ENCODE measurements at regions not wholly inside any gene's neighbourhood (a gene's known extent, or its start where the extent isn't known, plus 50 kb on each side); places are given as distances from the start of the nearest gene placed in this dataset.

GRCh38 chr2:4246364-4247131 is 543.2 kb downstream of the DCDC2C start:
- no peaks in the 10 kb centered on the region for H3K27me3 ChIP-seq (ENCODE audit: control insufficient read depth in 1 of 2, insufficient read depth in 2 of 2, low read length in 2 of 2)
- no peak overlapping the region for H3K27ac ChIP-seq (ENCODE audit: low read length)
- H3K4me3 ChIP-seq (ENCODE audit: low read length in 2 of 2): no peak overlapping the region
- no peaks in the 10 kb centered on the region for H3K9me3 ChIP-seq (ENCODE audit: control insufficient read depth in 2 of 2, low read length in 2 of 2)
- no peaks in the 10 kb centered on the region for H3K4me1 ChIP-seq (ENCODE audit: control insufficient read depth, insufficient read depth, low read length)
- H3K9ac ChIP-seq (ENCODE audit: low read length in 2 of 2): no peak overlapping the region
- H3K36me3 ChIP-seq (ENCODE audit: control insufficient read depth in 2 of 2, insufficient read depth in 2 of 2, low read length in 2 of 2): no peaks in the 10 kb centered on the region

GRCh38 chr2:4247791-4248190 is 544.4 kb downstream of the DCDC2C start:
- no peaks in the 10 kb centered on the region for H3K9me3 ChIP-seq (ENCODE audit: control insufficient read depth in 2 of 2, low read length in 2 of 2)
- no peaks in the 10 kb centered on the region for H3K36me3 ChIP-seq (ENCODE audit: control insufficient read depth in 2 of 2, insufficient read depth in 2 of 2, low read length in 2 of 2)
- no peaks in the 10 kb centered on the region for H3K4me1 ChIP-seq (ENCODE audit: control insufficient read depth, insufficient read depth, low read length)
- no peak overlapping the region for H3K4me3 ChIP-seq (ENCODE audit: low read length in 2 of 2)
- no peak overlapping the region for H3K9ac ChIP-seq (ENCODE audit: low read length in 2 of 2)
- no peaks in the 10 kb centered on the region for H3K27me3 ChIP-seq (ENCODE audit: control insufficient read depth in 1 of 2, insufficient read depth in 2 of 2, low read length in 2 of 2)
- no peak overlapping the region for H3K27ac ChIP-seq (ENCODE audit: low read length)

GRCh38 chr2:4255491-4255890 is 552.1 kb downstream of the DCDC2C start:
- H3K36me3 ChIP-seq (ENCODE audit: control insufficient read depth in 2 of 2, insufficient read depth in 2 of 2, low read length in 2 of 2): no peaks in the 10 kb centered on the region
- no peaks in the 10 kb centered on the region for H3K27me3 ChIP-seq (ENCODE audit: control insufficient read depth in 1 of 2, insufficient read depth in 2 of 2, low read length in 2 of 2)
- H3K27ac ChIP-seq (ENCODE audit: low read length): no peak overlapping the region
- no peak overlapping the region for H3K9ac ChIP-seq (ENCODE audit: low read length in 2 of 2)
- no peaks in the 10 kb centered on the region for H3K9me3 ChIP-seq (ENCODE audit: control insufficient read depth in 2 of 2, low read length in 2 of 2)
- no peaks in the 10 kb centered on the region for H3K4me1 ChIP-seq (ENCODE audit: control insufficient read depth, insufficient read depth, low read length)
- no peak overlapping the region for H3K4me3 ChIP-seq (ENCODE audit: low read length in 2 of 2)

- no peaks in the 10 kb centered on the region for H3K9me3 ChIP-seq (ENCODE audit: control insufficient read depth in 2 of 2, low read length in 2 of 2)
- H3K9ac ChIP-seq (ENCODE audit: low read length in 2 of 2): no peak overlapping the region
- H3K27ac ChIP-seq (ENCODE audit: low read length): no peak overlapping the region
- no peaks in the 10 kb centered on the region for H3K27me3 ChIP-seq (ENCODE audit: control insufficient read depth in 1 of 2, insufficient read depth in 2 of 2, low read length in 2 of 2)
- no peak overlapping the region for H3K4me3 ChIP-seq (ENCODE audit: low read length in 2 of 2)
- H3K4me1 ChIP-seq (ENCODE audit: control insufficient read depth, insufficient read depth, low read length): no peaks in the 10 kb centered on the region
- no peaks in the 10 kb centered on the region for H3K36me3 ChIP-seq (ENCODE audit: control insufficient read depth in 2 of 2, insufficient read depth in 2 of 2, low read length in 2 of 2)
Observed at GRCh38 chr2:4256351-4256750, 553.0 kb downstream of the DCDC2C start.

GRCh38 chr2:4258563-4258962 is 555.2 kb downstream of the DCDC2C start:
- H3K27ac ChIP-seq (ENCODE audit: low read length): no peak overlapping the region
- H3K27me3 ChIP-seq (ENCODE audit: control insufficient read depth in 1 of 2, insufficient read depth in 2 of 2, low read length in 2 of 2): no peaks in the 10 kb centered on the region
- no peak overlapping the region for H3K4me3 ChIP-seq (ENCODE audit: low read length in 2 of 2)
- no peaks in the 10 kb centered on the region for H3K36me3 ChIP-seq (ENCODE audit: control insufficient read depth in 2 of 2, insufficient read depth in 2 of 2, low read length in 2 of 2)
- H3K9me3 ChIP-seq (ENCODE audit: control insufficient read depth in 2 of 2, low read length in 2 of 2): no peaks in the 10 kb centered on the region
- no peak overlapping the region for H3K9ac ChIP-seq (ENCODE audit: low read length in 2 of 2)
- H3K4me1 ChIP-seq (ENCODE audit: control insufficient read depth, insufficient read depth, low read length): no peaks in the 10 kb centered on the region

- no peaks in the 10 kb centered on the region for H3K27me3 ChIP-seq (ENCODE audit: control insufficient read depth in 1 of 2, insufficient read depth in 2 of 2, low read length in 2 of 2)
- no peak overlapping the region for H3K27ac ChIP-seq (ENCODE audit: low read length)
- H3K4me3 ChIP-seq (ENCODE audit: low read length in 2 of 2): no peak overlapping the region
- H3K36me3 ChIP-seq (ENCODE audit: control insufficient read depth in 2 of 2, insufficient read depth in 2 of 2, low read length in 2 of 2): no peaks in the 10 kb centered on the region
- H3K9me3 ChIP-seq (ENCODE audit: control insufficient read depth in 2 of 2, low read length in 2 of 2): no peaks in the 10 kb centered on the region
- no peaks in the 10 kb centered on the region for H3K4me1 ChIP-seq (ENCODE audit: control insufficient read depth, insufficient read depth, low read length)
- H3K9ac ChIP-seq (ENCODE audit: low read length in 2 of 2): no peak overlapping the region
Observed at GRCh38 chr2:4265936-4266335, 562.6 kb downstream of the DCDC2C start.

- Histone ChIP-seq H3K27ac (ENCODE audit: low read length) (no peak overlapping the region), H3K4me3 (ENCODE audit: low read length in 2 of 2) (no peak overlapping the region), H3K9me3 (ENCODE audit: control insufficient read depth in 2 of 2, low read length in 2 of 2) (peaks cover 0 to 3% of the 10 kb centered on the region in 2 donors), H3K9ac (ENCODE audit: low read length in 2 of 2) (no peak overlapping the region), H3K4me1 (ENCODE audit: control insufficient read depth, insufficient read depth, low read length) (no peaks in the 10 kb centered on the region), H3K36me3 (ENCODE audit: control insufficient read depth in 2 of 2, insufficient read depth in 2 of 2, low read length in 2 of 2) (no peaks in the 10 kb centered on the region), H3K27me3 (ENCODE audit: control insufficient read depth in 1 of 2, insufficient read depth in 2 of 2, low read length in 2 of 2) (no peaks in the 10 kb centered on the region)
Observed at GRCh38 chr2:4269885-4270284, 566.5 kb downstream of the DCDC2C start.

- Histone ChIP-seq H3K27me3 (ENCODE audit: control insufficient read depth in 1 of 2, insufficient read depth in 2 of 2, low read length in 2 of 2) (no peaks in the 10 kb centered on the region), H3K4me1 (ENCODE audit: control insufficient read depth, insufficient read depth, low read length) (no peaks in the 10 kb centered on the region)
Observed at GRCh38 chr2:4272261-4272858, 569.0 kb downstream of the DCDC2C start.

GRCh38 chr2:4278392-4278791 is 575.0 kb downstream of the DCDC2C start:
- no peak overlapping the region for H3K27ac ChIP-seq (ENCODE audit: low read length)

More at GRCh38 chr2:4272261-4272858, 569.0 kb downstream of the DCDC2C start:
- H3K36me3 ChIP-seq (ENCODE audit: control insufficient read depth in 2 of 2, insufficient read depth in 2 of 2, low read length in 2 of 2): no peaks in the 10 kb centered on the region
- H3K4me3 ChIP-seq (ENCODE audit: low read length in 2 of 2): no peak overlapping the region
- peaks cover 0 to 3% of the 10 kb centered on the region in 2 donors for H3K9me3 ChIP-seq (ENCODE audit: control insufficient read depth in 2 of 2, low read length in 2 of 2)
- H3K9ac ChIP-seq (ENCODE audit: low read length in 2 of 2): no peak overlapping the region
- no peak overlapping the region for H3K27ac ChIP-seq (ENCODE audit: low read length)

GRCh38 chr2:4279431-4279830 is 576.1 kb downstream of the DCDC2C start:
- Histone ChIP-seq H3K36me3 (ENCODE audit: control insufficient read depth in 2 of 2, insufficient read depth in 2 of 2, low read length in 2 of 2) (no peaks in the 10 kb centered on the region), H3K9me3 (ENCODE audit: control insufficient read depth in 2 of 2, low read length in 2 of 2) (no peaks in the 10 kb centered on the region), H3K4me3 (ENCODE audit: low read length in 2 of 2) (no peak overlapping the region), H3K4me1 (ENCODE audit: control insufficient read depth, insufficient read depth, low read length) (no peaks in the 10 kb centered on the region), H3K9ac (ENCODE audit: low read length in 2 of 2) (no peak overlapping the region), H3K27me3 (ENCODE audit: control insufficient read depth in 1 of 2, insufficient read depth in 2 of 2, low read length in 2 of 2) (no peaks in the 10 kb centered on the region), H3K27ac (ENCODE audit: low read length) (no peak overlapping the region)

More at GRCh38 chr2:4278392-4278791, 575.0 kb downstream of the DCDC2C start:
- no peaks in the 10 kb centered on the region for H3K9me3 ChIP-seq (ENCODE audit: control insufficient read depth in 2 of 2, low read length in 2 of 2)
- H3K36me3 ChIP-seq (ENCODE audit: control insufficient read depth in 2 of 2, insufficient read depth in 2 of 2, low read length in 2 of 2): no peaks in the 10 kb centered on the region
- H3K27me3 ChIP-seq (ENCODE audit: control insufficient read depth in 1 of 2, insufficient read depth in 2 of 2, low read length in 2 of 2): no peaks in the 10 kb centered on the region
- no peak overlapping the region for H3K4me3 ChIP-seq (ENCODE audit: low read length in 2 of 2)
- no peaks in the 10 kb centered on the region for H3K4me1 ChIP-seq (ENCODE audit: control insufficient read depth, insufficient read depth, low read length)
- H3K9ac ChIP-seq (ENCODE audit: low read length in 2 of 2): no peak overlapping the region

GRCh38 chr2:4291430-4291829 is 588.1 kb downstream of the DCDC2C start:
- H3K27ac ChIP-seq (ENCODE audit: low read length): no peak overlapping the region
- no peaks in the 10 kb centered on the region for H3K36me3 ChIP-seq (ENCODE audit: control insufficient read depth in 2 of 2, insufficient read depth in 2 of 2, low read length in 2 of 2)
- H3K4me1 ChIP-seq (ENCODE audit: control insufficient read depth, insufficient read depth, low read length): no peaks in the 10 kb centered on the region
- peaks cover 0 to 3% of the 10 kb centered on the region in 2 donors for H3K9me3 ChIP-seq (ENCODE audit: control insufficient read depth in 2 of 2, low read length in 2 of 2)
- no peaks in the 10 kb centered on the region for H3K27me3 ChIP-seq (ENCODE audit: control insufficient read depth in 1 of 2, insufficient read depth in 2 of 2, low read length in 2 of 2)
- no peak overlapping the region for H3K9ac ChIP-seq (ENCODE audit: low read length in 2 of 2)
- no peak overlapping the region for H3K4me3 ChIP-seq (ENCODE audit: low read length in 2 of 2)
